Liver (tissue), 8 donors: ENCODE measurements at regions not wholly inside any gene's neighbourhood (a gene's known extent, or its start where the extent isn't known, plus 50 kb on each side); places are given as distances from the start of the nearest gene placed in this dataset.

Source experiments
- DNase-seq: peaks from one replicate; pipeline ENCODE4 v3.0.0-alpha.2; 2017; ENCODE audit warnings: low spot score
- H3K27ac ChIP-seq, 2 donors: one replicate each; pipeline ENCODE4 v1.7.0; 2013; ENCODE audit warnings: inconsistent platforms in 2 of 2, low read length in 2 of 2, control low read depth in 1 of 2, low read depth in 1 of 2, mild to moderate bottlenecking in 1 of 2
- H3K27me3 ChIP-seq, 4 donors: one replicate each; pipeline versions ENCODE4 v1.6.1 to v1.7.0; 2013; ENCODE audit warnings: low read length in 3 of 4, inconsistent platforms in 1 of 4, mild to moderate bottlenecking in 1 of 4, moderate library complexity in 1 of 4; ENCODE audit not compliant: control insufficient read depth in 4 of 4, insufficient read depth in 4 of 4
- H3K36me3 ChIP-seq, 4 donors: one replicate each; pipeline versions ENCODE4 v1.6.1 to v1.7.0; 2013; ENCODE audit warnings: low read length in 3 of 4, mild to moderate bottlenecking in 3 of 4, low read depth in 1 of 4, moderate library complexity in 1 of 4; ENCODE audit not compliant: control insufficient read depth in 4 of 4, insufficient read depth in 3 of 4
- H3K4me1 ChIP-seq, 4 donors: one replicate each; pipeline versions ENCODE4 v1.6.1 to v1.7.0; 2013; ENCODE audit warnings: low read length in 3 of 4, mild to moderate bottlenecking in 3 of 4, moderate library complexity in 1 of 4; ENCODE audit not compliant: control insufficient read depth in 4 of 4, insufficient read depth in 4 of 4
- H3K4me3 ChIP-seq, 3 donors: one replicate each; pipeline versions ENCODE4 v1.6.1 to v1.7.0; 2013; ENCODE audit warnings: low read length in 3 of 3, control low read depth in 1 of 3, low read depth in 1 of 3, mild to moderate bottlenecking in 1 of 3
- H3K9ac ChIP-seq, 2 donors: one replicate each; pipeline ENCODE4 v1.7.0; 2013; ENCODE audit warnings: low read length in 2 of 2, mild to moderate bottlenecking in 2 of 2, moderate library complexity in 2 of 2, control low read depth in 1 of 2, low read depth in 1 of 2
- H3K9me3 ChIP-seq, 4 donors: one replicate each; pipeline versions ENCODE4 v1.6.1 to v1.7.0; 2013; ENCODE audit warnings: low read length in 3 of 4; ENCODE audit not compliant: control insufficient read depth in 4 of 4
- CTCF ChIP-seq: fragments of 150-350 bp; IDR thresholded peaks from 2 replicates; pipeline ENCODE4 v1.5.1; 2017; ENCODE audit warnings: improper control_type of control experiment, low read depth, low read length; ENCODE audit not compliant: missing input control
- EGR1 ChIP-seq, 2 donors: IDR thresholded peaks; 2 replicates each; pipeline ENCODE4 v1.6.1; 2016 to 2018; ENCODE audit warnings: antibody characterized with exemption in 2 of 2, low read depth in 2 of 2
- FOXA1 ChIP-seq: IDR thresholded peaks from 2 replicates; pipeline ENCODE4 v1.6.1; 2016; ENCODE audit warnings: antibody characterized with exemption
- FOXA2 ChIP-seq: IDR thresholded peaks from 2 replicates; pipeline ENCODE4 v1.6.1; 2016; ENCODE audit warnings: antibody characterized with exemption
- HNF4A ChIP-seq, 2 donors: conservative IDR thresholded peaks; 2 replicates each; pipeline ENCODE4 v1.6.1; 2016; ENCODE audit warnings: antibody characterized with exemption in 2 of 2, mild to moderate bottlenecking in 2 of 2
- HNF4G ChIP-seq: IDR thresholded peaks from 2 replicates; pipeline ENCODE4 v1.6.1; 2016; ENCODE audit warnings: antibody characterized with exemption
- JUND ChIP-seq, 2 donors: IDR thresholded peaks; 2 replicates each; pipeline ENCODE4 v1.6.1; 2016; ENCODE audit warnings: antibody characterized with exemption in 2 of 2
- MAX ChIP-seq: IDR thresholded peaks from 2 replicates; pipeline ENCODE4 v1.6.1; 2016; ENCODE audit warnings: antibody characterized with exemption
- REST ChIP-seq: IDR thresholded peaks from 2 replicates; pipeline ENCODE4 v1.6.1; 2016; ENCODE audit warnings: antibody characterized with exemption, mild to moderate bottlenecking
- RXRA ChIP-seq, 2 donors: IDR thresholded peaks; 2 replicates each; pipeline ENCODE4 v1.6.1; 2017 to 2018; ENCODE audit warnings: antibody characterized with exemption in 2 of 2, mild to moderate bottlenecking in 1 of 2
- SP1 ChIP-seq: IDR thresholded peaks from 2 replicates; pipeline ENCODE4 v1.6.1; 2018; ENCODE audit warnings: antibody characterized with exemption, mild to moderate bottlenecking
- TAF1 ChIP-seq: conservative IDR thresholded peaks from 2 replicates; pipeline ENCODE4 v1.6.1; 2016; ENCODE audit warnings: antibody characterized with exemption, mild to moderate bottlenecking
- ZBTB33 ChIP-seq: IDR thresholded peaks from 2 replicates; pipeline ENCODE4 v1.6.1; 2016; ENCODE audit warnings: antibody characterized with exemption
- WGBS: extraction: QIAGEN DNeasy Blood & Tissue Kit; methylation state at CpG from one replicate; pipeline ENCODE4 v1.1.7; 2013; 5-methylcytosine and 5-hydroxymethylcytosine counted together
- donor health status: healthy.
- donor health status: healthy.
- donor health status: healthy.
- donor health status: healthy.
- donor health status: healthy.

GRCh38 chr5:161134956-161135355 lies 282.9 kb upstream of the ATP10B start:
- TF ChIP-seq MAX, result no peak
- TF ChIP-seq FOXA2, result no peak
- TF ChIP-seq CTCF, result no peak
- TF ChIP-seq HNF4A (conservative IDR thresholded peaks at IDR 0.05), result no peak
- no peak for TF ChIP-seq TAF1
- TF ChIP-seq ZBTB33, result no peak
- no peak for DNase-seq
- 69% methylated on average over 5 of the region's 5 CpGs for WGBS
- Histone ChIP-seq H3K9me3 (no peaks in the 10 kb centered on the region), H3K9ac (no peak overlapping the region), H3K4me3 (no peak overlapping the region), H3K4me1 (no peaks in the 10 kb centered on the region), H3K36me3 (no peaks in the 10 kb centered on the region), H3K27ac (no peak overlapping the region), H3K27me3 (no peaks in the 10 kb centered on the region)

- Histone ChIP-seq H3K36me3 (no peaks in the 10 kb centered on the region), H3K27ac (no peak overlapping the region), H3K4me3 (no peak overlapping the region), H3K9me3 (peaks cover 0 to 2% (median 0%) of the 10 kb centered on the region in 4 donors), H3K9ac (no peak overlapping the region), H3K27me3 (no peaks in the 10 kb centered on the region), H3K4me1 (no peaks in the 10 kb centered on the region)
- TF ChIP-seq HNF4G (no peak), JUND (IDR thresholded peaks at IDR 0.05) (no peak), REST (no peak), RXRA (IDR thresholded peaks at IDR 0.05) (no peak), FOXA1 (no peak), MAX (no peak), SP1 (no peak), CTCF (no peak), HNF4A (conservative IDR thresholded peaks at IDR 0.05) (no peak), TAF1 (no peak), EGR1 (IDR thresholded peaks at IDR 0.05; ENCODE audit: low read depth in 2 of 2) (no peak)
- 52% methylated on average over 2 of the region's 2 CpGs for WGBS
- DNase-seq, result no peak
Measured at GRCh38 chr5:161134083-161134482, 282.1 kb upstream of the ATP10B start.
